ENCODE measurements at regions not wholly inside any gene's neighbourhood (a gene's known extent, or its start where the extent isn't known, plus 50 kb on each side); places are given as distances from the start of the nearest gene placed in this dataset.
A peak's percentile ranks its signal among the peaks of the same experiment; 100 is the strongest.

GRCh38 chr5:68428231-68428811, 212.8 kb downstream of the PIK3R1 start (continued):
- TF ChIP-seq ELK3 (CRISPR knock-in tag; IDR thresholded peaks at IDR 0.05) = 0 out of 2 replicates have a peak, but pooled peaks have one; percentile 31
- TF ChIP-seq DMBX1 (CRISPR knock-in tag; IDR thresholded peaks at IDR 0.05; ENCODE audit: borderline replicate concordance) = peak; percentile 85
- no peak for TF ChIP-seq NFYB (IDR thresholded peaks at IDR 0.05; ENCODE audit: extremely low read depth, insufficient read length)
- 0 out of 2 replicates have a peak, but pooled peaks have one; percentile 44 for TF ChIP-seq ZNF668 (CRISPR knock-in tag; IDR thresholded peaks at IDR 0.05)
- TF ChIP-seq ATF1 (CRISPR knock-in tag; IDR thresholded peaks at IDR 0.05) = no peak
- peak; percentile 41 for TF ChIP-seq ATF1 (tag; IDR thresholded peaks at IDR 0.05)
- TF ChIP-seq SNIP1 (IDR thresholded peaks at IDR 0.05; ENCODE audit: low read depth) = no peak
- no peak for TF ChIP-seq POLR2A (conservative IDR thresholded peaks at IDR 0.05)
- peak; percentile 76 for TF ChIP-seq CCNT2 (IDR thresholded peaks at IDR 0.05; ENCODE audit: borderline replicate concordance, extremely low read depth, insufficient read length, low read depth, low read length)
- peak in 1 of 2 experiments; percentile 11; a peak in 1 of 4 replicates for TF ChIP-seq RAD21 (CRISPR knock-in tag; conservative IDR thresholded peaks at IDR 0.05 in 1 of 2, IDR thresholded peaks at IDR 0.05 in 1 of 2)
- TF ChIP-seq TRIM24 (IDR thresholded peaks at IDR 0.05) = peak; percentile 84 to 90
- no peak for TF ChIP-seq DIDO1 (tag; IDR thresholded peaks at IDR 0.05; ENCODE audit: low read depth)
- no peak for TF ChIP-seq HMG20A (CRISPR knock-in tag; conservative IDR thresholded peaks at IDR 0.05)
- TF ChIP-seq PTBP1 (IDR thresholded peaks at IDR 0.05; ENCODE audit: low read depth, low read length) = no peak
- no peak for TF ChIP-seq FOXK2 (conservative IDR thresholded peaks at IDR 0.05 in 1 of 2, IDR thresholded peaks at IDR 0.05 in 1 of 2; ENCODE audit: low read depth in 2 of 2)
- TF ChIP-seq NKRF (IDR thresholded peaks at IDR 0.05; ENCODE audit: borderline replicate concordance) = no peak
- peak in 1 of 2 experiments; percentile 56 for TF ChIP-seq AFF1 (IDR thresholded peaks at IDR 0.05; ENCODE audit: low read depth in 1 of 2, partially characterized antibody in 2 of 2)
- 0 out of 2 replicates have a peak, but pooled peaks have one; percentile 21 for TF ChIP-seq ATF7 (IDR thresholded peaks at IDR 0.05)
- peak; percentile 80; the same call in 1 of the 2 replicates for TF ChIP-seq RUNX1 (IDR thresholded peaks at IDR 0.05; ENCODE audit: low read depth)
- TF ChIP-seq ARNT (IDR thresholded peaks at IDR 0.05) = peak; percentile 30 to 83; a peak in 3 of 4 replicates
- TF ChIP-seq MNT (conservative IDR thresholded peaks at IDR 0.05) = peak in 1 of 2 experiments; percentile 37; a peak in 1 of 4 replicates

Data from K562 (cell line).